Panc1 (cell line): ENCODE measurements at regions not wholly inside any gene's neighbourhood (a gene's known extent, or its start where the extent isn't known, plus 50 kb on each side); places are given as distances from the start of the nearest gene placed in this dataset.

Source experiments
- POLR2AphosphoS5 ChIP-seq: IDR thresholded peaks from 2 replicates; pipeline ENCODE4 v1.6.1; 2012; ENCODE audit warnings: mild to moderate bottlenecking, low read depth, low read length, moderate library complexity
- REST ChIP-seq, 2 experiments: IDR thresholded peaks; 2 replicates each; pipeline ENCODE4 v1.6.1; 2011 to 2012; ENCODE audit warnings: low read depth in 2 of 2, control low read depth in 1 of 2, low read length in 1 of 2, mild to moderate bottlenecking in 1 of 2, moderate library complexity in 1 of 2; ENCODE audit not compliant: insufficient read depth in 1 of 2
- TCF7L2 ChIP-seq: IDR thresholded peaks from 2 replicates; pipeline ENCODE4 v1.6.1; 2011; ENCODE audit warnings: mild to moderate bottlenecking, low read depth, low read length, inconsistent platforms
- TF ChIP-seq, protein P1 (sequence below): fragments of 450-650 bp; IDR thresholded peaks from 2 replicates; pipeline ENCODE4 v1.5.1; 2017; ENCODE audit warnings: mild to moderate bottlenecking

GRCh38 chr22:27029584-27030130 is 372.3 kb downstream of the MIAT start:
- TF ChIP-seq, protein P1, sequence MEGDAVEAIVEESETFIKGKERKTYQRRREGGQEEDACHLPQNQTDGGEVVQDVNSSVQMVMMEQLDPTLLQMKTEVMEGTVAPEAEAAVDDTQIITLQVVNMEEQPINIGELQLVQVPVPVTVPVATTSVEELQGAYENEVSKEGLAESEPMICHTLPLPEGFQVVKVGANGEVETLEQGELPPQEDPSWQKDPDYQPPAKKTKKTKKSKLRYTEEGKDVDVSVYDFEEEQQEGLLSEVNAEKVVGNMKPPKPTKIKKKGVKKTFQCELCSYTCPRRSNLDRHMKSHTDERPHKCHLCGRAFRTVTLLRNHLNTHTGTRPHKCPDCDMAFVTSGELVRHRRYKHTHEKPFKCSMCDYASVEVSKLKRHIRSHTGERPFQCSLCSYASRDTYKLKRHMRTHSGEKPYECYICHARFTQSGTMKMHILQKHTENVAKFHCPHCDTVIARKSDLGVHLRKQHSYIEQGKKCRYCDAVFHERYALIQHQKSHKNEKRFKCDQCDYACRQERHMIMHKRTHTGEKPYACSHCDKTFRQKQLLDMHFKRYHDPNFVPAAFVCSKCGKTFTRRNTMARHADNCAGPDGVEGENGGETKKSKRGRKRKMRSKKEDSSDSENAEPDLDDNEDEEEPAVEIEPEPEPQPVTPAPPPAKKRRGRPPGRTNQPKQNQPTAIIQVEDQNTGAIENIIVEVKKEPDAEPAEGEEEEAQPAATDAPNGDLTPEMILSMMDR = no peak
- no peak for TF ChIP-seq POLR2AphosphoS5
- TF ChIP-seq TCF7L2 = no peak
- no peak for TF ChIP-seq REST (IDR thresholded peaks at IDR 0.05; ENCODE audit: insufficient read depth in 1 of 2, low read depth in 2 of 2, low read length in 1 of 2)
